BE2C (cell line): ENCODE measurements at regions not wholly inside any gene's neighbourhood (a gene's known extent, or its start where the extent isn't known, plus 50 kb on each side); places are given as distances from the start of the nearest gene placed in this dataset.

ENCODE experiments used
- DNase-seq: peaks from one replicate; pipeline ENCODE4 v3.0.0-alpha.2; 2020
- H3K27me3 ChIP-seq: fragments of 250-450 bp; sonication (Bioruptor Pico); 2 replicates; pipeline ENCODE4 v1.5.1; 2020; ENCODE audit warnings: mild to moderate bottlenecking
- H3K36me3 ChIP-seq: fragments of 250-450 bp; sonication (Bioruptor Pico); 2 replicates; pipeline ENCODE4 v1.5.1; 2020; ENCODE audit warnings: mild to moderate bottlenecking
- H3K4me1 ChIP-seq: fragments of 250-450 bp; sonication (Bioruptor Pico); 2 replicates; pipeline ENCODE4 v1.5.1; 2020
- H3K4me3 ChIP-seq: 2 replicates; pipeline ENCODE4 v1.5.1; 2011; ENCODE audit warnings: low read depth, low read length
- H3K9me3 ChIP-seq: fragments of 250-450 bp; sonication (Bioruptor Pico); 2 replicates; pipeline ENCODE4 v1.5.1; 2020
- CTCF ChIP-seq: IDR thresholded peaks from 2 replicates; pipeline ENCODE4 v1.5.1; 2012; ENCODE audit warnings: mild to moderate bottlenecking, low read depth, low read length

- no peaks in the 10 kb centered on the region for H3K9me3 ChIP-seq
- no peak for DNase-seq
- no peaks in the 10 kb centered on the region for H3K36me3 ChIP-seq
- no peak for TF ChIP-seq CTCF
- no peak overlapping the region for H3K4me3 ChIP-seq
- no peaks in the 10 kb centered on the region for H3K27me3 ChIP-seq
- no peaks in the 10 kb centered on the region for H3K4me1 ChIP-seq
These were observed 64.2 kb upstream of the GREB1L start for GRCh38 chr18:21177822-21178221.

- H3K4me3 ChIP-seq: no peak overlapping the region
- no peaks in the 10 kb centered on the region for H3K36me3 ChIP-seq
- peak; percentile 76 for TF ChIP-seq CTCF
- peak; percentile 51 for DNase-seq
- no peaks in the 10 kb centered on the region for H3K27me3 ChIP-seq
- no peaks in the 10 kb centered on the region for H3K9me3 ChIP-seq
- no peaks in the 10 kb centered on the region for H3K4me1 ChIP-seq
These were observed 62.3 kb upstream of the GREB1L start for GRCh38 chr18:21179590-21180220.

- H3K4me3 ChIP-seq: no peak overlapping the region
- no peak for DNase-seq
- TF ChIP-seq CTCF: no peak
- no peaks in the 10 kb centered on the region for H3K4me1 ChIP-seq
- no peaks in the 10 kb centered on the region for H3K36me3 ChIP-seq
- H3K27me3 ChIP-seq: no peaks in the 10 kb centered on the region
- no peaks in the 10 kb centered on the region for H3K9me3 ChIP-seq
These were observed 61.4 kb upstream of the GREB1L start for GRCh38 chr18:21180588-21180987.

GRCh38 chr18:21181766-21182165 lies 60.3 kb upstream of the GREB1L start:
- no peak for TF ChIP-seq CTCF

GRCh38 chr18:21183670-21184069 lies 58.4 kb upstream of the GREB1L start:
- H3K36me3 ChIP-seq: no peaks in the 10 kb centered on the region
- no peaks in the 10 kb centered on the region for H3K9me3 ChIP-seq
- no peaks in the 10 kb centered on the region for H3K27me3 ChIP-seq
- H3K4me1 ChIP-seq: no peaks in the 10 kb centered on the region
- TF ChIP-seq CTCF: no peak
- H3K4me3 ChIP-seq: no peak overlapping the region
- no peak for DNase-seq

More at GRCh38 chr18:21181766-21182165, 60.3 kb upstream of the GREB1L start:
- no peaks in the 10 kb centered on the region for H3K36me3 ChIP-seq
- DNase-seq: no peak
- H3K4me3 ChIP-seq: no peak overlapping the region
- H3K27me3 ChIP-seq: no peaks in the 10 kb centered on the region
- no peaks in the 10 kb centered on the region for H3K4me1 ChIP-seq
- no peaks in the 10 kb centered on the region for H3K9me3 ChIP-seq

- Histone ChIP-seq H3K36me3 (no peaks in the 10 kb centered on the region), H3K4me1 (no peaks in the 10 kb centered on the region), H3K4me3 (no peak overlapping the region), H3K9me3 (no peaks in the 10 kb centered on the region), H3K27me3 (no peaks in the 10 kb centered on the region)
- no peak for DNase-seq
- TF ChIP-seq CTCF: no peak
These were observed 57.5 kb upstream of the GREB1L start for GRCh38 chr18:21184396-21184996.
